Type B pancreatic cell (in vitro differentiated cells): ENCODE measurements at regions not wholly inside any gene's neighbourhood (a gene's known extent, or its start where the extent isn't known, plus 50 kb on each side); places are given as distances from the start of the nearest gene placed in this dataset.
A peak's percentile ranks its signal among the peaks of the same experiment; 100 is the strongest.

Experiments
- DNase-seq: peaks from one replicate; pipeline ENCODE4 v3.0.0; 2021; ENCODE audit warnings: mixed read lengths; ENCODE audit not compliant: unreplicated experiment; ENCODE audit errors: extremely low spot score
- H3K27ac Mint-ChIP-seq: 2 replicates; pipeline ENCODE4 v1.8.0; 2021; ENCODE audit warnings: mild to moderate bottlenecking, mixed read lengths
- H3K27me3 Mint-ChIP-seq: 2 replicates; pipeline ENCODE4 v1.8.0; 2021; ENCODE audit warnings: mixed read lengths
- H3K36me3 Mint-ChIP-seq: 2 replicates; pipeline ENCODE4 v1.8.0; 2021; ENCODE audit warnings: mixed read lengths
- H3K4me1 Mint-ChIP-seq: one replicate; pipeline ENCODE4 v1.8.0; 2021; ENCODE audit warnings: mixed read lengths; ENCODE audit not compliant: unreplicated experiment
- H3K4me3 Mint-ChIP-seq: 2 replicates; pipeline ENCODE4 v1.8.0; 2021; ENCODE audit warnings: mild to moderate bottlenecking, mixed read lengths
- H3K9me3 Mint-ChIP-seq: 2 replicates; pipeline ENCODE4 v1.8.0; 2021; ENCODE audit warnings: mixed read lengths
- CTCF ChIP-seq: fragments of 200-600 bp; sonication (generic); conservative IDR thresholded peaks from 2 replicates; pipeline ENCODE4 v1.5.0; 2021; ENCODE audit warnings: antibody characterized with exemption, mild to moderate bottlenecking

DNA sequence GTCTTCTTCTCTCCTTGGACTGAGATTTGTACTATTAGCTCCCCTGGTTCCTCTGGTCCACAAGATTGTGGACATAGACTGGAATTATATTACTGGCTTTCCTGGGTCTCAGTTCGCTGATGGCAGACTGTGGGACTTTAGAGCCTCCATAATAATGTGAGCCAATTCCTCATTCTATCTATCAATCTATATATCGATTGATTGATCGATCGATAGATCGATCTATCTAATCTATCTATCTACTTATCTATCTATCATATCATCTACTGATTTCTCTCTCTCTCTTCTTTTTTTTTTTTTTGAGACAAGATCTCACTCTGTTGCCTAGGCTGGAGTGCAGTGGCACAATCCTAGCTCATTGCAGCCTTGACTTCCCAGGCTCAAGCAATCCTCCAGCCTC lies 51.5 kb upstream of the DDR1 start:
- Mint-ChIP-seq H3K27ac (no peak overlapping the region), H3K9me3 (no peaks in the 10 kb centered on the region), H3K27me3 (no peaks in the 10 kb centered on the region), H3K36me3 (no peaks in the 10 kb centered on the region), H3K4me3 (no peak overlapping the region), H3K4me1 (peaks cover 33% of the 10 kb centered on the region)
- no peak for TF ChIP-seq CTCF
- DNase-seq: no peak

GRCh38 chr6:30830438-30830837 lies 53.9 kb upstream of the DDR1 start:
- H3K27ac Mint-ChIP-seq: no peak overlapping the region
- H3K9me3 Mint-ChIP-seq: no peaks in the 10 kb centered on the region
- H3K4me3 Mint-ChIP-seq: no peak overlapping the region
- H3K27me3 Mint-ChIP-seq: no peaks in the 10 kb centered on the region
- no peak for TF ChIP-seq CTCF
- no peak for DNase-seq
- peaks cover 26% of the 10 kb centered on the region for H3K4me1 Mint-ChIP-seq
- no peaks in the 10 kb centered on the region for H3K36me3 Mint-ChIP-seq

DNA sequence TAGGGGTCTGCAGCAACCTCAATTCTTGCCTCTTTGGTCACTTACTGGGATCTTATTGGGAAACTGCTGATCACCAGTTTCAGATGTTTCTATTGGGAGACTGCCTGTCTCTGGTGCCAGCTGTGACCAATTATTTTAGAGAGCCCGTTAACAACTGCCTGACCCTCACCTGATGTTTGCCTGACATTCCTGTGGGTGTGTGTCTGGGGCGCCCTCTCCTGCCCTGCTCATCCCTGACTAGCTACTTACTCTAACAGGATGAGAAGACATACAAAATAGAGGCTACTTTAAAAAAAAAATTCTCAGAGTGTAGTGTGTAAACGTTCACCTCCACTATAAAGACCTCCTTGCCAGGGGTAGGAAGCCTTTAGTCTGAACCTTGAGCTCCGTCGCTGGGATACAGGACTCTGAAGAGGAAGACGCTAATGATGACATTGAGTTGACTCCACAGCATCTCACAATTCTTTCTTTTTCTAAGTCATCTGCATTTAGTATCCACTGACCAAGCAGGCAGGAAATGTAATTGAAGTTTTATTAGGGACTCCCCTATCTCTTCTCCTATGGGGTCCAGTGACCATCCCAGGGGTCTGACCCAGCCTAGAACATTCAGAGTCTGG lies 54.6 kb upstream of the DDR1 start:
- H3K4me1 Mint-ChIP-seq: peaks cover 24% of the 10 kb centered on the region
- no peaks in the 10 kb centered on the region for H3K36me3 Mint-ChIP-seq
- H3K27ac Mint-ChIP-seq: no peak overlapping the region
- no peaks in the 10 kb centered on the region for H3K9me3 Mint-ChIP-seq
- no peak for DNase-seq
- no peak overlapping the region for H3K4me3 Mint-ChIP-seq
- H3K27me3 Mint-ChIP-seq: no peaks in the 10 kb centered on the region
- TF ChIP-seq CTCF: no peak

DNA sequence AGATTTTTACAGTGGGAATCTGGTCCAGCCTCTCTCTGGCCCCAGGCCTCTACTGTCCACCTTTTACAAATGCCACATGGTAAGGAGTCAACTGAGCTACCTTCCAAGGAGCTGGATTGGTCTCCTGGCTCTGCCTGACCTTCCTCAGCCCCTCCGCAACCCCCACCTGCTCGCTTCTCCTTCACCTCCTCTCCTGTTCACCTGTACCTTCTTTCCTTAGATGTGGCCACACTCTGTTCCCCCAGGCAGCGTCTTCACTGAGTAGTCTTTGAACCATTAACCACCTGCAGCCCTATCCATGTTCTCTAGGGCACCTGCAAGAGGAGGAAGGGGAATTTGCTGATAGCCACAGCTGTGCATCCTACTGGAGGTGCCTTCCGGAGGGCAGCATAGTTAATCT lies 55.3 kb upstream of the DDR1 start:
- TF ChIP-seq CTCF: no peak
- Mint-ChIP-seq H3K27me3 (no peaks in the 10 kb centered on the region), H3K27ac (peak overlapping the region; percentile 46), H3K9me3 (no peaks in the 10 kb centered on the region), H3K4me3 (no peak overlapping the region), H3K4me1 (peaks cover 28% of the 10 kb centered on the region), H3K36me3 (no peaks in the 10 kb centered on the region)
- no peak for DNase-seq

- TF ChIP-seq CTCF: peak; percentile 96
- peak; percentile 88 for DNase-seq
- no peak overlapping the region for H3K4me3 Mint-ChIP-seq
- H3K27ac Mint-ChIP-seq: peak overlapping the region; percentile 46
- peaks cover 28% of the 10 kb centered on the region for H3K4me1 Mint-ChIP-seq
- no peaks in the 10 kb centered on the region for H3K9me3 Mint-ChIP-seq
- H3K27me3 Mint-ChIP-seq: no peaks in the 10 kb centered on the region
- H3K36me3 Mint-ChIP-seq: no peaks in the 10 kb centered on the region
Measured at GRCh38 chr6:30828027-30828962, 56.0 kb upstream of the DDR1 start.
